GM23338 (cell line): ENCODE measurements at regions not wholly inside any gene's neighbourhood (a gene's known extent, or its start where the extent isn't known, plus 50 kb on each side); places are given as distances from the start of the nearest gene placed in this dataset.

Source experiments
- CREB1 ChIP-seq: fragments of 250-450 bp; sonication (Bioruptor Pico); IDR thresholded peaks from 2 replicates; pipeline ENCODE4 v1.5.0; 2020; ENCODE audit warnings: low read depth, mild to moderate bottlenecking, moderate library complexity
- CTCF ChIP-seq, 2 experiments: fragments of 200-600 bp in 1 of 2; sonication (generic) in 1 of 2; conservative IDR thresholded peaks; 2 replicates each; pipeline versions ENCODE4 v1.5.1 to v1.6.1; 2016 to 2017; ENCODE audit warnings: antibody characterized with exemption in 2 of 2, low read depth in 2 of 2, mild to moderate bottlenecking in 2 of 2, moderate library complexity in 1 of 2
- EZH2 ChIP-seq: fragments of 200-600 bp; sonication (generic); IDR thresholded peaks from one replicate; pipeline ENCODE4 v1.8.0; 2017; ENCODE audit warnings: antibody characterized with exemption, mild to moderate bottlenecking, low read depth; ENCODE audit not compliant: unreplicated experiment
- EZH2phosphoT487 ChIP-seq: fragments of 200-600 bp; sonication (generic); IDR thresholded peaks from one replicate; pipeline ENCODE4 v1.8.1; 2018; ENCODE audit warnings: antibody characterized with exemption; ENCODE audit not compliant: unreplicated experiment
- JUNB ChIP-seq: IDR thresholded peaks from one replicate; pipeline ENCODE4 v1.6.1; 2016; ENCODE audit warnings: antibody characterized with exemption; ENCODE audit not compliant: unreplicated experiment
- NANOG ChIP-seq: IDR thresholded peaks from 2 replicates; pipeline ENCODE4 v1.6.1; 2016; ENCODE audit warnings: antibody characterized with exemption, borderline replicate concordance
- POLR2AphosphoS5 ChIP-seq: IDR thresholded peaks from 2 replicates; pipeline ENCODE4 v1.6.1; 2016; ENCODE audit warnings: antibody characterized with exemption, low read depth
- REST ChIP-seq: IDR thresholded peaks from one replicate; pipeline ENCODE4 v1.6.1; 2018; ENCODE audit warnings: antibody characterized with exemption; ENCODE audit not compliant: unreplicated experiment
- ZNF114 ChIP-seq: fragments of 250-450 bp; sonication (Bioruptor Pico); IDR thresholded peaks from 2 replicates; pipeline ENCODE4 v1.5.0; 2020; ENCODE audit warnings: mild to moderate bottlenecking, moderate library complexity
- ZNF462 ChIP-seq: fragments of 250-450 bp; sonication (Bioruptor Pico); IDR thresholded peaks from 2 replicates; pipeline ENCODE4 v1.5.0; 2020; ENCODE audit warnings: mild to moderate bottlenecking, moderate library complexity
- TF ChIP-seq, protein P1 (sequence below): IDR thresholded peaks from 2 replicates; pipeline ENCODE4 v1.6.1; 2016; ENCODE audit warnings: antibody characterized with exemption

DNA sequence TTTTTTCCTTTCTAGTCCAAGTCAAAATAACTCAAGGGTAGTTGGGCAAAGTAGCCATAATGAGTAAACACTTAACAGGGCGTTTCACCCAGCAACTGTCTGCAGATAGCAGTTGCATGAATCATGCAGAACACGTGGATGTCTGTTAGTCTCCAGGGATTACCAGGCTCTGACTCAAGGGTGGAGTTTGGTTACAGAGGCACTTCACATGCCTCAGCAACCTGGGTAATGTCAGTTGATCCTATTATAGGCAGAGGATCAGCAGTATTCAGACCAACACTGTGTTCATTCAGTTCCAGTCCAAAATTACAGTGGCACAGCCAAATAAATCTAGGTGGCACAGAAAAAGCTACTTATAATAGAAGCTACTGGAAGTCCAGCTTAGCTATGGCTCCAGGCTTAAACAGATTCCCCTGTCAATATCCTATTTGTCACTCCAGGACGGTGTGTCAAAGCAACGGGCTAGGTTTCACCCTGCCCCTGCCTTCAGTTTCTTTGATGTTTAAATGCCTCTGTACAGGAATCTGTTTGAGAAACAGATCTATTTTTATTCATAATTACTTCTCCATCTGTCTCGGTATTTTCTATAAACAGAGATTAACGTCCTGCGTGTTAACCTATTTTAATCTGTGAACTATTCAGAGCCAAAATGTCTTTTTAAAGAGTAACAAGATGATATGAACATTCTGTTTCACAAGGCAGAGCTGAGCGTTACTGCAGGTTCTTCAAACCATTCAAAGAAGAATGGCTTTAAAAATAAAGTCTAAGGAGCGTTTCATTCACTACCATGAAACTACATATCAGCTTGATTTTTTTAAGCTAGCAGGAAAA is 162.6 kb upstream of the AKR1E2 start:
- TF ChIP-seq CTCF (conservative IDR thresholded peaks at IDR 0.05; ENCODE audit: low read depth in 2 of 2): no peak
- TF ChIP-seq, protein P1, sequence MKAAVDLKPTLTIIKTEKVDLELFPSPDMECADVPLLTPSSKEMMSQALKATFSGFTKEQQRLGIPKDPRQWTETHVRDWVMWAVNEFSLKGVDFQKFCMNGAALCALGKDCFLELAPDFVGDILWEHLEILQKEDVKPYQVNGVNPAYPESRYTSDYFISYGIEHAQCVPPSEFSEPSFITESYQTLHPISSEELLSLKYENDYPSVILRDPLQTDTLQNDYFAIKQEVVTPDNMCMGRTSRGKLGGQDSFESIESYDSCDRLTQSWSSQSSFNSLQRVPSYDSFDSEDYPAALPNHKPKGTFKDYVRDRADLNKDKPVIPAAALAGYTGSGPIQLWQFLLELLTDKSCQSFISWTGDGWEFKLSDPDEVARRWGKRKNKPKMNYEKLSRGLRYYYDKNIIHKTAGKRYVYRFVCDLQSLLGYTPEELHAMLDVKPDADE: no peak
- no peak for TF ChIP-seq POLR2AphosphoS5
- TF ChIP-seq EZH2: no peak
- no peak for TF ChIP-seq REST
- no peak for TF ChIP-seq NANOG
- TF ChIP-seq EZH2phosphoT487: no peak
- no peak for TF ChIP-seq JUNB
- no peak for TF ChIP-seq ZNF462
- no peak for TF ChIP-seq ZNF114 (CRISPR knock-in tag)
- no peak for TF ChIP-seq CREB1
